ENCODE measurements at regions not wholly inside any gene's neighbourhood (a gene's known extent, or its start where the extent isn't known, plus 50 kb on each side); places are given as distances from the start of the nearest gene placed in this dataset.

DNA sequence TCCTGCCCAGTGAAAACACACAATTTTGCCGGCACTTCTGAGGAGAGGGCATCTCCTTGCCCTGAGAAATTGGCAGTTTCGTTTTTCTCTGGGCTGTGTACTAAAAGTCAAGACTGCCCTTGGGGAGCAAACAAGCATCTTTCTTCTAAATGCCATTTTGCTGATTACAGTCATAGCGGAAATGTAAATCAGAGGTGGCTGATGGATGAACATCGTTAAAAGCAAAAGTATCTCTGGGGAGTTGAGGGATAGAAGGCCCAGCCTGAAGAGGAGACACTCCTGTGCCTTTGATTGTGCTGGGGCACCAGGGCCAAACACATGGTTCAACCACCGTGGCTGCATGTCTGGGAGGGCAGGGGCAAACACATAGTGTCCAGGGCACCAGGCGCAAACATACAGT, 49.8 kb downstream of the ABCC12 start:
- no peaks in the 10 kb centered on the region for H3K36me3 Mint-ChIP-seq

DNA sequence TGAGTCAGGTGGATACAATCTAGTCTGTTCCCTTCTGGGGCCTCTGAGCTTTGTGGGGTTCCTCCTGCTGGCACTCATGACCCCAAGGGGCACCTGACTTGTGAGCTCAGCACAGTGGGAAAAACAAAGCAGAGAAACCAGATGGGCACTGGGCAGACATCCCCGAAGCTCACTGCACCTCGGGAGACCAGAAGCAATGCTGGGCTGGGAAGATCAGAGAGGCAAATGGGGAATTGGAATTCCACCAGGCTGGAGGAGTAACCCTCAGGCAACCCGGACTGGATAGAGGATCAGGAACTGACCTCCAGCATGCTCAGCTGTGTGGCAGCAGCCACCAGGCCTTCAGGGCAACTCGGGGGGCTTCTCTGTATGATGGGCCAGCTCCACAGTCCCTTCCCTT, 50.3 kb downstream of the ABCC12 start:
- H3K27ac Mint-ChIP-seq, result no peak overlapping the region
- no peaks in the 10 kb centered on the region for H3K4me1 Mint-ChIP-seq
- no peak overlapping the region for H3K4me3 Mint-ChIP-seq
- no peaks in the 10 kb centered on the region for H3K9me3 Mint-ChIP-seq
- no peaks in the 10 kb centered on the region for H3K36me3 Mint-ChIP-seq
- H3K27me3 Mint-ChIP-seq, result peaks cover 5% of the 10 kb centered on the region

More for the DNA sequence above, 49.8 kb downstream of the ABCC12 start:
- Mint-ChIP-seq H3K4me1 (no peaks in the 10 kb centered on the region), H3K27ac (no peak overlapping the region), H3K9me3 (no peaks in the 10 kb centered on the region), H3K4me3 (no peak overlapping the region), H3K27me3 (peaks cover 5% of the 10 kb centered on the region)

DNA sequence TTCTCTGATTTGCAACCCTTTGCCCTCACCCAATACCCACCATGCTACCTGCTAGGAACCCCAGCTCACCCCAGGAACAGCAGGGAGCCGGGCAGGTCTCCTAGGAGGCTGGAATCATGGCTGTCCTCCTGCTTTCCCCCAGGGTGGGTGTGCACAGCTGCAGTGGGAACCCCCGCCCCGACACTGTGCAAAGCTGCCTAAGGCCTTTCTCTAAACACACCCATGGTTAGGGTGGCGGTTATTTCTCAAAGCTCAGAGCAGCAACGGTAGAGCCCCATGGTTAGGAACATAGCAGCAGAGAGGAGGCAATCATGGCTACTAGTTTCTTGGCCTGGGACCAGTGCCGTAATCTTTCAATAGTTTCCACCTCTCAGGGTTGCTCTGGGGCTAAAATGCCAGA, 52.2 kb downstream of the ABCC12 start:
- Mint-ChIP-seq H3K4me1 (no peaks in the 10 kb centered on the region), H3K4me3 (no peak overlapping the region), H3K27ac (no peak overlapping the region), H3K36me3 (no peaks in the 10 kb centered on the region), H3K9me3 (no peaks in the 10 kb centered on the region), H3K27me3 (peaks cover 5% of the 10 kb centered on the region)

- no peaks in the 10 kb centered on the region for H3K9me3 Mint-ChIP-seq
- H3K4me3 Mint-ChIP-seq, result no peak overlapping the region
- H3K4me1 Mint-ChIP-seq, result no peaks in the 10 kb centered on the region
- H3K27me3 Mint-ChIP-seq, result peaks cover 5% of the 10 kb centered on the region
- H3K27ac Mint-ChIP-seq, result no peak overlapping the region
- no peaks in the 10 kb centered on the region for H3K36me3 Mint-ChIP-seq
Observed at GRCh38 chr16:48102083-48103008, 53.4 kb downstream of the ABCC12 start.

DNA sequence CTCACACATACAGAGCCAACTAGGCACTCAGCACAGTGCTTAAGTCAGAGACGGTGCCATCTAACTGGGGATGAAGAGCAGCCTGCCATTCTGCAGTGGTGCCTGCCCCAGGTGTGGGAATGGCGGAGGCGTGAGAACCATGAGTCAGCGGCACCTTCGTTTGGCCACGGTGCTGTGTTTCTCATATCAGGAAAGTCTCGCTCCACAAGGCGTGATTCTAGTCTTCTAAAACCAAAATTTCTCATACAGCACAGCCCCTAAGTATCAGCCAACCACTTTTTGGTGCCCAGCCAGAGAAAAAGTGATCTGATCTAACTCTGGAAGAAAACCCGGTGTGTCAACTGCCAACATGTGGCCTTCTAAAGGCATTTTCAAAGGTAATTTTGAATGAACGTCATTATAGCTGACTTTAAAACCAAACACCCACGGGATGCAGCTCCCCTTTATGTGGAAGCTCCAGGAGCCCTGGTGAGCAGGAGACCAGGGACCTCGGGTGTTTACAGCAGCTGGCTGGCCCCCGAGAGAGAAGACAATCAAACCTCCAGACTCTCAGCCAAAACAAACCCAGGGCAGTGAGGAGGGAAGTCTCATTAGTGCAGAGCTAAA, 54.6 kb downstream of the ABCC12 start:
- H3K27ac Mint-ChIP-seq, result no peak overlapping the region
- H3K9me3 Mint-ChIP-seq, result no peaks in the 10 kb centered on the region
- no peaks in the 10 kb centered on the region for H3K4me1 Mint-ChIP-seq
- peaks cover 5% of the 10 kb centered on the region for H3K27me3 Mint-ChIP-seq
- no peaks in the 10 kb centered on the region for H3K36me3 Mint-ChIP-seq
- no peak overlapping the region for H3K4me3 Mint-ChIP-seq

DNA sequence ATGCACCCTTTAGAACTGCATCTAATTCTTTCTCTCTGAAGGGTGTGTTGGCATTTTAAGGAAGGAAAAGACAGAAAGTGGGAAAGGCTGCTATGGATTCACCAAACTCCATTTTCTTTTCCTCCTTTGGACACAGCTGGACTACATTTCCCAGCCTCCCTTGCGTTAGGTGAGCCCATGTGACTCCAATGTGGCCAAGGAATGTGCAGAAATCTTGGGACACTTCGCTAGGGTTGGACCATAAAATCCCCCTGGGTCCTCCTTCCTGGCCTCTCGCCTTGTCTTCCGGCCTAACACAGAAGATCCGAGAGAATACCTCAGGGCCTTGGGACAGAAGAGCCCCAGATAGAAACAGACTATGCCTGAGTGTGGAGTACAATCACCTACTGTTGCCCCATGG, 56.3 kb downstream of the ABCC12 start:
- Mint-ChIP-seq H3K36me3 (no peaks in the 10 kb centered on the region), H3K4me1 (no peaks in the 10 kb centered on the region), H3K27ac (no peak overlapping the region), H3K4me3 (no peak overlapping the region), H3K9me3 (no peaks in the 10 kb centered on the region), H3K27me3 (peaks cover 5% of the 10 kb centered on the region)

- Mint-ChIP-seq H3K27me3 (peaks cover 5% of the 10 kb centered on the region), H3K27ac (no peak overlapping the region), H3K4me3 (no peak overlapping the region), H3K36me3 (no peaks in the 10 kb centered on the region), H3K9me3 (no peaks in the 10 kb centered on the region), H3K4me1 (no peaks in the 10 kb centered on the region)
Observed at GRCh38 chr16:48098472-48098871, 57.3 kb downstream of the ABCC12 start.

- Mint-ChIP-seq H3K27ac (no peak overlapping the region), H3K36me3 (no peaks in the 10 kb centered on the region), H3K9me3 (no peaks in the 10 kb centered on the region), H3K27me3 (peaks cover 6% of the 10 kb centered on the region), H3K4me1 (no peaks in the 10 kb centered on the region), H3K4me3 (no peak overlapping the region)
Observed at GRCh38 chr16:48091117-48091516, 64.7 kb downstream of the ABCC12 start.

DNA sequence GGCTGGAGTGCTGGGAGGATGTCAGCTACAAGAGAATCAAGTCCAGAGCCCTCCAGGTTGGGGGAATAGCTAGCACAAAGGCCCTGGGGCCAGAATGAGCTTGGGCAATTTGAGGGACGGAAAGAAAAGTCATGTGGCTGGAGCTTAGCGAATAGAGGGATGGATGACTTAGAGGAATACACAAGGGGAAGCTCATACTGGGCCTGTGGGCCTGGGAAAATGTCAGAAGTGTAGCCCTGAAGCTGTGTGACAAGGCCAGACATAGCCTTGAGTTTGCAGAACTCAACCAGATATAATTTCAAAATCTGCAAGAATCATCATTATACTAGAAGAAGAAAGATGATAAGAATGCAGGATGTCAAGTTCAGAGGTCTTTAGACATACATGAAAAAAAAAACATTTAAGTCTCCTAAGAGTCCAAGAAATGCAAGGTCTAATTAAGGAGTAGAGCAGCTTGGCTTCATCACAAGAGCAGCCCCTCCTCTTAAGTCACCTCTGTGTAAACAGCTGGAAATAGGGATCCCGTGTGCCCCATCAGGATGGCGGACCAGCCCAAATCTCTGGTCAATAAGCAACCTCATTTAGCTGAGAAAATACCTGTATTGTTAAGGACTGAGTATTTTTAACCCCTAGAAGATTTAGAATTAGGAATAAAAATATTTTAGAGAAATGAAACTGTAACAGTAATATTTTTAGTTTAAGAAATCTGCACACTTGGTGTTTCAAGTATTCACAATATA, 66.6 kb downstream of the ABCC12 start:
- Mint-ChIP-seq H3K27me3 (peaks cover 9% of the 10 kb centered on the region), H3K27ac (no peak overlapping the region), H3K36me3 (no peaks in the 10 kb centered on the region), H3K4me3 (no peak overlapping the region), H3K4me1 (no peaks in the 10 kb centered on the region), H3K9me3 (no peaks in the 10 kb centered on the region)

DNA sequence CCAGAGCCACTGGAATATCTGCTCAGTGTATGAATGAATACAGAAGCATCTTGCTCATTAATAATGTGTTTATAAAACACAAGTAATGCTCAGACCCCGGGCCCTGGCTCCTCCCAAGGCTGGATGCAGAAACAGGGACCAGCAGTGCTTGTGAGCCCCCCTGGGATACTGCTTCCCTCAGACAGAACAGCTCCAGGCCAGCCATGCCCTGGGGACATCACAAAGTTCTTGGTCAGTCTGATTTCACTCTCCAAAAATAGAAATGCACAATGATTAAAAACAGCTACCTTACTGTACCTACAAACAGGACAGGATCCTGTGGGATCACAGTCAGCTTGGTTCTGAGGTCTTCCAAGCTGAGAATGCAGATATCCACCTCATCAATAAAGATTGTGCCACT, 68.2 kb downstream of the ABCC12 start:
- Mint-ChIP-seq H3K27me3 (peaks cover 11% of the 10 kb centered on the region), H3K36me3 (no peaks in the 10 kb centered on the region), H3K4me3 (no peak overlapping the region), H3K4me1 (no peaks in the 10 kb centered on the region), H3K9me3 (no peaks in the 10 kb centered on the region), H3K27ac (no peak overlapping the region)

DNA sequence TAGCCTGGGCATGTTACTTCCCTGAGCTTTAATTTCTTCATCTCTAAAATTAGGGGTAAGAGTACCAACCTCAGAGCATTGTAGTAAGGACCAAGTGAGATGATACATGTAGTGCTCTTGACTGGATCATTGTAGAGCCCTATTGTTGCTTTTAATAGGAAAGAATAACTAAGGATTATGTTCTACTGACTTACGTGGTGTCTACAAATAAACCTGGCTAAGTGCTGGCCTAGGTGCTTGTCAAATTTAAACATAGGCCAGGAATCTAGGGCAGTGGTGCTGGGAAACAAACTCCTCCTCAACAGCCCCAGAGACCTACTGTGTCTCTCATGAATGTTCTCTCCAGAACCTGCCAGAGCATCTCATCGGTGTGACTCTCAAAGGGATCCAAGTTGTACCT, 69.4 kb downstream of the ABCC12 start:
- no peaks in the 10 kb centered on the region for H3K36me3 Mint-ChIP-seq
- H3K27ac Mint-ChIP-seq, result no peak overlapping the region
- H3K4me1 Mint-ChIP-seq, result no peaks in the 10 kb centered on the region
- peaks cover 9% of the 10 kb centered on the region for H3K27me3 Mint-ChIP-seq
- H3K4me3 Mint-ChIP-seq, result no peak overlapping the region
- H3K9me3 Mint-ChIP-seq, result no peaks in the 10 kb centered on the region

GRCh38 chr16:48085729-48086128, 70.1 kb downstream of the ABCC12 start:
- H3K4me3 Mint-ChIP-seq, result no peak overlapping the region
- no peaks in the 10 kb centered on the region for H3K36me3 Mint-ChIP-seq
- H3K4me1 Mint-ChIP-seq, result no peaks in the 10 kb centered on the region
- no peaks in the 10 kb centered on the region for H3K9me3 Mint-ChIP-seq
- peaks cover 9% of the 10 kb centered on the region for H3K27me3 Mint-ChIP-seq
- no peak overlapping the region for H3K27ac Mint-ChIP-seq

DNA sequence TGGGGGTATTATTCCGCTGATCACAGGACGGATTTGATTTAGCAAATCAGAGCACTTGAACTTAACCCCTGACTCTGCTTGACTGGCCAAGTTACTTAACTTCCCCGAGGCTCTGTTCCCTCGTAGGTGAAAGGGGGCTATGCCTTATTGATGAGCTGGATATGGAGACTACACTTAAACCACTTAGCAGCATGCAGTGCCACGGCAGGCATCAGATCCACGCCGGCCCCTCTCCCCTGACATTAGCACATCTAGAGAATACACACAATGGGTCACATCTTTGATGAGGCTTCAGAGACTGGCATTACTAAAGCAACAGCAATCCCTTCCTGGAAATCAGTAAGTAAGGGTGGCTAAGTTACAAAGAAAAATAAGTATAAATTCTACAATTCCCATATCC, 71.0 kb downstream of the ABCC12 start:
- Mint-ChIP-seq H3K4me1 (no peaks in the 10 kb centered on the region), H3K27me3 (peaks cover 9% of the 10 kb centered on the region), H3K9me3 (no peaks in the 10 kb centered on the region), H3K27ac (no peak overlapping the region), H3K4me3 (no peak overlapping the region), H3K36me3 (no peaks in the 10 kb centered on the region)

DNA sequence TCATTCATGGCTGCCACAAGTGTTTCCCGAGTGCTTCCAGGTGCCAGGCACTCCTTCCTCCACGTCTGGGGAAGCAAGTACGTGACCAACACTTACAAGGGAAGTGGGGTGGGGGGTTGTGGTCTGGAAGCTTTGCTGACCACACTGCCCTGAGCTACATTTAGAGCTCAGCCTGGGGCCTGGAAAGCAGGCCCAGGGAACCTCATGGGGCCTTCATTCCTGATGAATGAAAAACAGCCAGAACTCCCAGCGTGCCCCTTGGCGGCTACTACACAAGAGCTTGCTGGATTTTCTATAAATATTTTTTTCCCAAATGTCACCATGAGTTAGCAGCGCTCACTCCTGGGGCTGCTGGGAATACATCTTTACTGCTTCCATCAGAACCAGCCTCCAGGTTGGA, 73.3 kb downstream of the ABCC12 start:
- Mint-ChIP-seq H3K9me3 (no peaks in the 10 kb centered on the region), H3K27me3 (peaks cover 6% of the 10 kb centered on the region), H3K4me3 (no peak overlapping the region), H3K36me3 (no peaks in the 10 kb centered on the region), H3K27ac (no peak overlapping the region), H3K4me1 (no peaks in the 10 kb centered on the region)

DNA sequence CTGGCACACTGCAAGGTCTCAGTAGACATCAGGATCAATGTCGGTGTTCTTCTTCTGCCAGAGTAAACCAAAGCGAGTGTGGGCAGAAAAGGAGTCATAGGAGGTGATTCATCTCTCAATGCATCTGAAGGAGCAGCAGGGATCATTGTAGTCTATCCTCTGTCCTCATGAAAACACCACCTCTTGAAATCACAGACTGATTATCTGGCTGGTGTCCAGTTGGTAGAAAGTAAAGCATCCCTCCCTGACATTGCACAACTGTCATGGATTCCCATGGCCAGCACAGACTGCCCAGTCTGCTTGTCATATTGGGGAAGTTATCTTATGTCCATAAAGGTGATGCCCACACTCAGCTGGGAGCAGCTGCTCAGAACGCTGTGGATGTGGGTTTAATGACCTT, 74.1 kb downstream of the ABCC12 start:
- Mint-ChIP-seq H3K27me3 (peaks cover 6% of the 10 kb centered on the region), H3K9me3 (no peaks in the 10 kb centered on the region), H3K36me3 (no peaks in the 10 kb centered on the region), H3K27ac (no peak overlapping the region), H3K4me1 (no peaks in the 10 kb centered on the region), H3K4me3 (no peak overlapping the region)

GRCh38 chr16:48076455-48077012, 79.3 kb downstream of the ABCC12 start:
- peaks cover 8% of the 10 kb centered on the region for H3K27me3 Mint-ChIP-seq
- no peak overlapping the region for H3K27ac Mint-ChIP-seq
- no peak overlapping the region for H3K4me3 Mint-ChIP-seq
- no peaks in the 10 kb centered on the region for H3K4me1 Mint-ChIP-seq
- H3K9me3 Mint-ChIP-seq, result no peaks in the 10 kb centered on the region
- no peaks in the 10 kb centered on the region for H3K36me3 Mint-ChIP-seq

All from activated naive CD4-positive, alpha-beta T cell treated with anti-CD3 and anti-CD28 coated beads, Interleukin-2, amount 50 U/mL, for 24 hours (primary cell).